IPS-20b (cell line): ENCODE measurements at regions not wholly inside any gene's neighbourhood (a gene's known extent, or its start where the extent isn't known, plus 50 kb on each side); places are given as distances from the start of the nearest gene placed in this dataset.
A peak's percentile ranks its signal among the peaks of the same experiment; 100 is the strongest.

Experiments used
- H3K27ac ChIP-seq: one replicate; pipeline ENCODE4 v1.5.1; 2013; ENCODE audit warnings: low read length
- H3K27me3 ChIP-seq: 2 replicates; pipeline ENCODE4 v1.6.1; 2013; ENCODE audit warnings: mild to moderate bottlenecking, low read length, inconsistent platforms; ENCODE audit not compliant: insufficient read depth
- H3K36me3 ChIP-seq: 2 replicates; pipeline ENCODE4 v1.6.1; 2013; ENCODE audit warnings: low read depth, mild to moderate bottlenecking, inconsistent platforms, low read length, moderate library complexity; ENCODE audit not compliant: insufficient read depth
- H3K4me1 ChIP-seq: 2 replicates; pipeline ENCODE4 v1.6.1; 2013; ENCODE audit warnings: mild to moderate bottlenecking, control low read depth, inconsistent platforms, low read length, moderate library complexity; ENCODE audit not compliant: insufficient read depth
- H3K4me3 ChIP-seq: 2 replicates; pipeline ENCODE4 v1.5.1; 2013; ENCODE audit warnings: mild to moderate bottlenecking, low read length, inconsistent platforms
- H3K9ac ChIP-seq: 2 replicates; pipeline ENCODE4 v1.6.1; 2013; ENCODE audit warnings: low read depth, mild to moderate bottlenecking, inconsistent platforms, low read length, moderate library complexity
- H3K9me3 ChIP-seq: 2 replicates; pipeline ENCODE4 v1.6.1; 2013; ENCODE audit warnings: mild to moderate bottlenecking, low read depth, low read length, inconsistent platforms; ENCODE audit not compliant: insufficient read depth

DNA sequence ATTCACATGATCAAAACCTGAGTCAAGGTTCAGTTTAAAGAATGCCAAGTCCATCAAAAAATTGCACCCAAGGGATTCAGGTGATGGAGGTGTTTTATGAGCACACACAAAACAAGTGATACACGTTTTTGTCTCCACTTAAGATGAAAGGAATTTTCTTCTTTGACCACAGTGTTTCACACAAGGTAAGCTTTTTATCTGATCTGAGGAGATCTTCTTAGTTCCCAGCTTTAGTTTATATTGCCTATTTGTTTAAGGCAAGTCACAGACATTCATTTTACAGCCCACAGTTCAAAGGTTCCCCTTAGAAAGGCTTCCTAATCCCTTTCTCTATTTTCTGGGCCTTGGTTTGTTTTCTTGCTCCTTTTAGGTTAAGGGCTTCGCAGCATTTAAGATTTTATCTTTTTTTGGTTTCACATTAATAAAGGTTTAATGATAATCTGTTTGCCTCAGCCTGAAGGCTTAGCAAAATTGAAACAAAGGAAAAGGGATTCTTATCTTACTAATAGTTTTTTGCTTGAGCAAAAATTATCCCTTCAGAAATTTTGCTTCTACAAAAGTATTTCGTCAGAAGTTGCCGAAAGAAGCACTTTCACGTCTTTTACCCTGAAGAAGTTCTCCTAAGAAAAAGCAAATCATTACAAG, 420.5 kb upstream of the NAALADL2 start:
- peak overlapping the region; percentile 73; the same call in 1 of the 2 replicates for H3K9ac ChIP-seq
- no peaks in the 10 kb centered on the region for H3K9me3 ChIP-seq
- H3K27ac ChIP-seq: no peak overlapping the region
- peaks cover 15% of the 10 kb centered on the region for H3K4me1 ChIP-seq
- peak overlapping the region; percentile 71; the same call in 1 of the 2 replicates for H3K4me3 ChIP-seq
- no peaks in the 10 kb centered on the region for H3K36me3 ChIP-seq
- no peaks in the 10 kb centered on the region for H3K27me3 ChIP-seq

DNA sequence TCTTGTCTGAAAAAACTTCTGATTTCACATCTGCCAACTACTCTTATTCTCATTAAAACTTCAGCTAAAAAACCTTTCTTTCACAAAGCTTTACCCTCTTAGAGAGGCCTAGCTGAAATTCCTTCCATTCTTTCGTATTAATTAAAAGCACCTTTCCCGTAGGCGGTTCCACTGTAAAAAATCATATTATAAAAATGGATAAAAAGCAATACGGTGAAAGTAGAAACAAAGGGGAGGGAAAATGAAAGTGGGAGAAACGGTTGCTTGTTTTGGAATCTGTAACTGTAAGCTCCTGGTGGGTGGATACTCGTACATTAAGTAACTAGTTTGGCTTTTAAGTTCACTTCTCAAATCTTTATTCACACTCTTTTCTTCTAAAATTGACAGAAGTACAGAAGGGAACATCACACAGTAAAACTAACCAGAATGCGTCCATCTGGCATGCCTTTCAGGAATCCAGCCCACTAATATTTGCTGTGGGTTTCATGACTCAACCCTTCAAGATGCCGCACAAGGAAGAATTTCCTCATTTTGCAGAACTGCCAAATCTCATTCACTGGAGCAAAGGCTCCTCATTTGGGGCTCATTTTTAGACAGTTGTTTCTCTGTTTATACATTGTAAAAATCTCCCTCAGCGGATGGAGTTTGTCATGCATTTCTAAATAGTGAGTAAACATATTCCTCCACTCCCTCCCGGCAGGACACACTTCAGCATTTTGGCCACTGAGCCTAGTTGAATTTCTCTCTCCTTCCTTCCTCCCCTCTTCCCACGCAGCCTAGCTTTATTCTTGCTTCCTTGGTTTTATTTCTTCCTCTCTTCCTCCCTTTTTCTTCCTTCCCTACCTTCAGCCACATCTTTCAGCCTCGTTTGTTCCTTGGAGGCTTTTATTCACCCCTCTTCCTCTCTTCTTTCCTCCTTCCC, 419.5 kb upstream of the NAALADL2 start:
- H3K4me3 ChIP-seq: peak overlapping the region; percentile 71
- no peaks in the 10 kb centered on the region for H3K36me3 ChIP-seq
- H3K9ac ChIP-seq: peak overlapping the region; percentile 73; the same call in 1 of the 2 replicates
- H3K9me3 ChIP-seq: no peaks in the 10 kb centered on the region
- H3K4me1 ChIP-seq: peaks cover 15% of the 10 kb centered on the region
- H3K27ac ChIP-seq: no peak overlapping the region
- no peaks in the 10 kb centered on the region for H3K27me3 ChIP-seq

DNA sequence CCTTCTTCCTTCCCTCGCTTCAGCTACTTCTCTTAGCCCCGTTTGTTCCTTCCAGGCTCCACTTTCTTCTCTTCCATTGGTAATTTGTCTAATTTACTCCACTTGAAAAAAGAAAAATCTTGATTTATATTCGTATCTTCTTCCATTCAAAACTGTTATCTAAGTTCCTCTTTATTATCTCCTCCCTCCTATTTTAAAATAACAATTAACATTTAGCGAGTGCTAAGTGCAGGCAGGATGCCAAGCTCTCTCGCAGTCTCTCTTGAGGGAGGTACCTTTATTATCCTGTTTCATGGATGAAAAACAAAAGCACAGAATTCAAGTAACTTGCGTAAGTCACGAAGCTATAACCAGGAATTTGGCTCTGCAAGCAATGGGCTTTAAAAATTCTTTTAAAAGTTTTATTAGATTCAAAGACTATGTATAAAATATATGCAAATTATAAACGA, 418.9 kb upstream of the NAALADL2 start:
- Histone ChIP-seq H3K9me3 (no peaks in the 10 kb centered on the region), H3K4me1 (peaks cover 15% of the 10 kb centered on the region), H3K4me3 (peak overlapping the region; percentile 71), H3K27me3 (no peaks in the 10 kb centered on the region), H3K9ac (peak overlapping the region; percentile 73; the same call in 1 of the 2 replicates), H3K27ac (no peak overlapping the region), H3K36me3 (no peaks in the 10 kb centered on the region)

DNA sequence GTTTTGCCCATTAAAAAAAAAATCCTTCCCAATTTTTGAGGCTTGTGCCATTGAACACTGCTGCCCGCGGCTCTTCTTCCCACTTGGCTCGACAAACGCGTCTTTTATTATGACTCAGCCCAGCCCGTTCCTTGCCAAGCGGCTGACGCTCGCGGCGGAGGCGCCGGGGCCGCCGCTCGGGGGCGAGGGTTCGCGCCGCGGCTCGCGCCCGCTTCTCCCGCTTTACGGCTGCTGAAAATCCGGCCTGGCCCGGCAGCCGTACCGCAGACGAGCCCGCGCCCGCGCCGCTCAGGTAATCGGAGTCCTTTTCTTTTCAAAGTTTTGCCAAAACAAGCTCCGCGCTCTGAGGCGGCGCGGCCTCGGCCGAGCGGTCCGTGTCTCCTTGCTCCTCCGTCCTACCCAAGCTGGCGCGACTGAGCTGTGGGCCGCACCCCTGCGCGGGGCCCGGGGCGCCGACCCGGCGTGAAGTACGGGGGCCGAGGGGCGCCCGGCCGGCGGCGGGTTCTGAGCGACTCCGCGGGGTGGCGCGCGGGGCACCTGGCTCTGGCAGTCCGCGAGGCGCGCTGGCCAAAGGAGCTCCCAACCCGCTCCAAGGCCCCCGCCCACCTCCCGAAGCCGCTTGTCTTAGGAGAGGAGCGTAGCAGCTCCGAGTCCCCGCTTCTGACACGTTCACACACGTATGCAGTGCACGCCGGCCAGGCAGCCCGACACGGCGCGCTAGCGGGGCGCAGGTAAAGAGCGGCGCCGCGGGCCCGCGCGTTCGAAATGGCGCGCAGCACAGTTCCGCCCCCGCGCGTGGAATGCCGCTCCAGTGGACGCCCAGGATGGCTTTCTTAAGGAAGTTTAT, 418.2 kb upstream of the NAALADL2 start:
- Histone ChIP-seq H3K4me3 (peak overlapping the region; percentile 71), H3K27ac (peak overlapping the region; percentile 51), H3K27me3 (no peaks in the 10 kb centered on the region)

DNA sequence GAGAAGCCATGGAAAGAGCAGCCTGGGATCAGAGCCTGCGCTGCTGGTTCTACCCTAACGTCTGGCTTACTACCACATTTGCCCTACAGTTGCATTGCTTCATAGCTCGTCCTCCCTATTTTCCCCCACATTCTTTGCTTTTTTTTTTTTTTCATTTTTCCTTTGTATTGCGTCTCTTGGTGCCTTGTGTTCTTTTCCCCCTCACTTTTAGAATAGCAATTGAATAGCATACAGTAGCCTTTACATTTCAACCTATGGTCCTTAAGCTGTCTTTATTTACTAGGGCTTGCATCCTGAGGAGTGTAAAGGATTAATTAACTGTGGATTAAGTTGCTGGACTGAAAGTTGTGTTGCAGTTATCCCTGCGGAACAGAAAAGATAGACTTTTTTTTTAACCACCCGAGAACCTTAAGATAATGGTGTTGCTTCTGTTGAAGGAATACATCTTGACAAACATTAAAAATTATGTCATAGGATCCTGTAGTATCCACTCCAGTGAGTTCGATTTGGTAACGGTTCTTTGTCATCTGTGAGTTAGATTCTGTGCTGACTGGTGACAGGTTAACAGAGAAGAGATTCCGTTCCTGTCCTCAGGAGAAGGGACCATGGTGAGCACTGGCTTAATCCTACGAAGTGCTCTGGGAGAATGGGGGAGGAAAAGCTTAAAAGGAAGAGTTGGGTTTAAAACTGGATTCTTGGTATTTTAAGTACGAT, 417.4 kb upstream of the NAALADL2 start:
- Histone ChIP-seq H3K36me3 (no peaks in the 10 kb centered on the region), H3K9ac (peak overlapping the region; percentile 73; the same call in 1 of the 2 replicates), H3K9me3 (no peaks in the 10 kb centered on the region), H3K27me3 (no peaks in the 10 kb centered on the region), H3K27ac (peak overlapping the region; percentile 51), H3K4me1 (peaks cover 15% of the 10 kb centered on the region), H3K4me3 (peak overlapping the region; percentile 71)

More for the DNA sequence above, 418.2 kb upstream of the NAALADL2 start:
- Histone ChIP-seq H3K4me1 (peaks cover 15% of the 10 kb centered on the region), H3K9ac (peak overlapping the region; percentile 73; the same call in 1 of the 2 replicates), H3K9me3 (no peaks in the 10 kb centered on the region), H3K36me3 (no peaks in the 10 kb centered on the region)

DNA sequence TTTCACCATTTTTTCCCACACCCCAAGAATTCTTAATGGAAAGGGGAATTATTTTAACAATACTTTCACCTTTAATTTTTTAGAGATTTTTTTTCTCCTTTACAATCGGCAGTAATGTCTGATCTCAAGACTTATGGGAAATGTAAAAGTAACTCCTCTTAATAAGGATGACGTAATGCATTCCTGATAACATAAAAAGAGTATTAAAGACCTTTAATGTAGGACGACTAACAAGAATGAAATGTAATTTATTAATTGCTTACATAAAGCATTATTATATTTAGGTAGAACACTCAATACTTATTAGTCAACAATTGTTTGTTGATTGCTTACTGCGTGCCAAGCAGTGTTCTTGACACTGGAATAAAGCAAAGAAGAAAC, 416.8 kb upstream of the NAALADL2 start:
- Histone ChIP-seq H3K27me3 (no peaks in the 10 kb centered on the region), H3K27ac (no peak overlapping the region), H3K4me3 (peak overlapping the region; percentile 71; the same call in 1 of the 2 replicates), H3K9ac (peak overlapping the region; percentile 73; the same call in 1 of the 2 replicates), H3K4me1 (peaks cover 15% of the 10 kb centered on the region), H3K9me3 (no peaks in the 10 kb centered on the region), H3K36me3 (no peaks in the 10 kb centered on the region)

DNA sequence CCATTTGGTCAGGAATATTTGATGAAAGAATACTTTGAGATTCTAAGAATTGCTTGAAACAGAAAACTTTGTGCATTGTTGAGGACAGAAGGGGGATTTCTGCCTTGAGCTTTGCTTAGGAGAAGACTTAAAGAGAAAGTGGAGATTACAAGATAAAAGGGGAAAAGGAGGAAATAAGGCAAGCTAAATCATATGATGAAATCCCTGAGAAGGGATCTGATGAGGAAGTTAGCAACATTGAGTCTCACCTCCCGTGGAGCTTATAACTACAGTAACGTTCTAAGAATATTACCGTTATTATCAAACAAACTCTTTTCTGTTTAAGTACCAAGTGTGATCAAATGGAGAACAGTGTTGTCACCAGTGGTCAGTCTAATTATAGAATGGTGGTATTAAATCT, 414.7 kb upstream of the NAALADL2 start:
- Histone ChIP-seq H3K4me1 (peaks cover 8% of the 10 kb centered on the region), H3K36me3 (no peaks in the 10 kb centered on the region), H3K4me3 (no peak overlapping the region), H3K9me3 (peaks cover 15% of the 10 kb centered on the region), H3K9ac (no peak overlapping the region), H3K27me3 (no peaks in the 10 kb centered on the region), H3K27ac (no peak overlapping the region)

DNA sequence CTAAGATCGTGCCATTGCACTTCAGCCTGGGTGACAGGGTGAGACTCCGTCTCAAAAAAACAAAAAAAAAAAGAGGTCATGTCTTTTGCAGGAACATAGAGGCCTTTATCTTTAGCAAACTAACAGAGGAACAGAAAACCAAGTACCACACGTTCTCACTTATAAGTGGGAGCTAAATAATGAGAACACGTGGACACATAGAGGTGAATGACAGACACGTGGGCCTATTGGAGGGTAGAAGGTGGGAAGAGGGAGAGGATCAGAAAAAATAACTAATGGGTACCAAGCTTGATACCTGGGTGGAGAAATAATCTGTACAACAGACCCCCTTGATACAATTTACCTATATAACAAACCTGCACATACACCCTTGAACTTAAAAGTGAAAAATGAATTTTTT, 401.4 kb upstream of the NAALADL2 start:
- H3K27me3 ChIP-seq: no peaks in the 10 kb centered on the region
- no peak overlapping the region for H3K27ac ChIP-seq
- no peaks in the 10 kb centered on the region for H3K36me3 ChIP-seq
- no peak overlapping the region for H3K9ac ChIP-seq
- peaks cover 23% of the 10 kb centered on the region for H3K9me3 ChIP-seq
- H3K4me1 ChIP-seq: peaks cover 12% of the 10 kb centered on the region
- no peak overlapping the region for H3K4me3 ChIP-seq

DNA sequence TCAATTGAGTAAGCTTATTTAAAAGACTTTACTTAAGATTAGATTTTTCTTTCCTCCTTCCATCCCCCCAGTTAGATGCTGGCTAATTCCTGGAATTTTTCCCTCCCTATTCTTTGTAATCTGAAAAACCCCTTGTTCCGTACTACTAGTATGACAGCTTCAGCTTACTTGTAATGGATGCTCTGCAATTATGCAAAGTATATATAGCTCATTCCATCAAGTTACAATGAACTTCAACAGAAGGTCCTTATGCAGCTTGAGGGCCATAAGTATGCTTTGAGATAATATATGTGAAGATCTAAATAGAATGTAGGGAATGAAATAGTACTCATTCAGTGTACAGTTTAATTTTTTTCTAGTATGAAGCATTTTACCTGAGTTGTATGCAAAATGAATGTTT, 398.3 kb upstream of the NAALADL2 start:
- Histone ChIP-seq H3K27ac (no peak overlapping the region), H3K27me3 (no peaks in the 10 kb centered on the region)

DNA sequence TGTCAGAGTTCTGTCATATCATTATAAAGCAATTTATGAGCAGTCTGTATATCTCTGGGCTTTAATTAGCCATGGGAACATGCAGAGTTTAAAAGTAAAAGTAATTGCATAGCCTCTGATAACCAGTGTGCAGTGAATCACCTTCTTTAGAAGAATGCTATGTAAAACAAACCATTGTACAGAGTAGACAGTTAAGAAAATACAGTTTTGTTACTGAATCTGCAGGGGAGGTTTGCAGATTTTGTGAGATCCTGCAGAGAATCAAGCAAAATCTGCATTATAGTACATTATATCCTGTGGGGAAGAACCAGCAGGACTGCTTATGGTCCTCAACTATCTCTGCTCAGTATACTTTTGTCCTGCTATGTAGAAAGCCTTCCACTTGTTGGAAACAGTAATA, 396.2 kb upstream of the NAALADL2 start:
- Histone ChIP-seq H3K27ac (no peak overlapping the region), H3K4me1 (peaks cover 17% of the 10 kb centered on the region), H3K9ac (no peak overlapping the region), H3K36me3 (no peaks in the 10 kb centered on the region), H3K27me3 (no peaks in the 10 kb centered on the region), H3K9me3 (no peaks in the 10 kb centered on the region), H3K4me3 (no peak overlapping the region)

More for the DNA sequence above, 398.3 kb upstream of the NAALADL2 start:
- no peak overlapping the region for H3K4me3 ChIP-seq
- no peaks in the 10 kb centered on the region for H3K36me3 ChIP-seq
- H3K9ac ChIP-seq: no peak overlapping the region
- H3K4me1 ChIP-seq: peaks cover 17% of the 10 kb centered on the region
- H3K9me3 ChIP-seq: 0 out of 2 replicates have a peak, but pooled peaks cover 6% of the 10 kb centered on the region

DNA sequence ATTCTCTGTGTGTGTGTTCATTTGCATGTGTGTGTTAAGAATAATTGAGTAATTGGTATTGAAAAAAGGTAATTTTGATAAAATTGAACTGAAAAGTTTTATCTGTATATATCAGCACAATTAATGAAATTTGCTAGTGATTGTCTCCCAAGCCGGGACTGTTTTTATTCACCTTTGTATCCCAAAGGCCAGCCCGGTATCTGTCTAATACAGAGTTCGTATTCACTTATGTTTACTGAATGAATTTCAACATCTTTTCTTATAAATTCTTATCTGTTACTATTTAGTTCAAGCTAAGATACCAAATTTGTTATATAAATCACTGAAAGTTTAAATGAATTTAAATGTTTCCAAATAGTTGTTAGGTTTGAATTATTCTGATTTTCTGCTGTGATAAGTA, 394.0 kb upstream of the NAALADL2 start:
- Histone ChIP-seq H3K27ac (no peak overlapping the region), H3K9me3 (no peaks in the 10 kb centered on the region), H3K4me1 (peaks cover 17% of the 10 kb centered on the region), H3K9ac (no peak overlapping the region), H3K36me3 (no peaks in the 10 kb centered on the region), H3K4me3 (no peak overlapping the region), H3K27me3 (no peaks in the 10 kb centered on the region)
